CD14-positive monocyte (primary cell): ENCODE measurements at regions not wholly inside any gene's neighbourhood (a gene's known extent, or its start where the extent isn't known, plus 50 kb on each side); places are given as distances from the start of the nearest gene placed in this dataset.

Experiments
- DNase-seq, 3 donors: peaks; one replicate each; pipeline ENCODE4 v3.0.0-alpha.2; 2011 to 2022
- H2AFZ ChIP-seq: 2 replicates; pipeline ENCODE4 v1.6.0; 2012; ENCODE audit warnings: mild to moderate bottlenecking, low read depth, low read length, inconsistent platforms; ENCODE audit not compliant: insufficient read depth, poor library complexity, severe bottlenecking
- H3K27ac ChIP-seq, 2 donors: 1 replicate in 1 of 2; 2 replicates in 1 of 2; pipeline ENCODE4 v1.5.1; 2012 to 2013; ENCODE audit warnings: low read length in 2 of 2, control low read depth in 1 of 2, inconsistent platforms in 1 of 2, low read depth in 1 of 2, mild to moderate bottlenecking in 1 of 2
- H3K27me3 ChIP-seq, 2 donors: one replicate each; pipeline versions ENCODE4 v1.6.0 to v1.6.1; 2011 to 2013; ENCODE audit warnings: low read length in 2 of 2; ENCODE audit not compliant: control insufficient read depth in 2 of 2, insufficient read depth in 2 of 2
- H3K36me3 ChIP-seq, 2 donors: replicated peaks in 1 of 2; 1 replicate in 1 of 2; 2 replicates in 1 of 2; pipeline versions ENCODE4 v1.5.1 to v1.6.1; 2012 to 2013; ENCODE audit warnings: low read length in 2 of 2, control low read depth in 1 of 2, inconsistent platforms in 1 of 2, mild to moderate bottlenecking in 1 of 2; ENCODE audit not compliant: insufficient read depth in 2 of 2, control insufficient read depth in 1 of 2
- H3K4me1 ChIP-seq, 2 donors: 1 replicate in 1 of 2; 2 replicates in 1 of 2; pipeline versions ENCODE4 v1.5.1 to v1.6.1; 2012 to 2013; ENCODE audit warnings: low read length in 2 of 2, control low read depth in 1 of 2, inconsistent platforms in 1 of 2, mild to moderate bottlenecking in 1 of 2, moderate library complexity in 1 of 2; ENCODE audit not compliant: insufficient read depth in 2 of 2, control insufficient read depth in 1 of 2
- H3K4me2 ChIP-seq: replicated peaks from 2 replicates; pipeline ENCODE3; 2012; ENCODE audit warnings: low read length, moderate library complexity, mild to moderate bottlenecking; ENCODE audit not compliant: poor library complexity, severe bottlenecking; ENCODE audit errors: extremely low read depth
- H3K4me3 ChIP-seq, 3 experiments: fragments of 200-600 bp in 1 of 3; sonication (generic) in 1 of 3; replicated peaks in 1 of 3; 1 replicate in 2 of 3; 2 replicates in 1 of 3; pipeline ENCODE4 v1.5.1; 2011 to 2013; ENCODE audit warnings: low read length in 3 of 3, mild to moderate bottlenecking in 3 of 3, control low read depth in 2 of 3, low read depth in 2 of 3, inconsistent platforms in 1 of 3, moderate library complexity in 1 of 3
- H3K79me2 ChIP-seq: 2 replicates; pipeline ENCODE4 v1.6.0; 2012; ENCODE audit warnings: mild to moderate bottlenecking, control low read depth, inconsistent platforms, low read length, moderate library complexity; ENCODE audit not compliant: insufficient read depth
- H3K9ac ChIP-seq: 2 replicates; pipeline ENCODE4 v1.6.0; 2017; ENCODE audit warnings: low read length, mild to moderate bottlenecking; ENCODE audit not compliant: insufficient read depth, poor library complexity, severe bottlenecking
- H3K9me3 ChIP-seq, 2 donors: replicated peaks in 1 of 2; 1 replicate in 1 of 2; 2 replicates in 1 of 2; pipeline versions ENCODE4 v1.5.1 to v1.6.1; 2012 to 2013; ENCODE audit warnings: low read length in 2 of 2, control low read depth in 1 of 2; ENCODE audit not compliant: control insufficient read depth in 1 of 2, insufficient read depth in 1 of 2
- H4K20me1 ChIP-seq: 2 replicates; pipeline ENCODE4 v1.6.0; 2012; ENCODE audit warnings: mild to moderate bottlenecking, low read length, control low read depth, moderate library complexity; ENCODE audit not compliant: insufficient read depth
- H3K27ac Mint-ChIP-seq, 7 donors: one replicate each; pipeline ENCODE4 v1.8.0; 2020; ENCODE audit warnings: mild to moderate bottlenecking in 7 of 7, mixed read lengths in 7 of 7, moderate library complexity in 6 of 7, inconsistent platforms in 2 of 7
- H3K27me3 Mint-ChIP-seq, 3 donors: one replicate each; pipeline ENCODE4 v1.8.0; 2021 to 2022; ENCODE audit warnings: low read depth in 3 of 3, mild to moderate bottlenecking in 3 of 3, mixed read lengths in 3 of 3, moderate library complexity in 3 of 3, inconsistent platforms in 1 of 3
- H3K36me3 Mint-ChIP-seq, 2 donors: one replicate each; pipeline ENCODE4 v1.8.0; 2020; ENCODE audit warnings: mixed read lengths in 2 of 2, inconsistent platforms in 1 of 2, mild to moderate bottlenecking in 1 of 2
- H3K4me1 Mint-ChIP-seq: one replicate; pipeline ENCODE4 v1.8.0; 2020; ENCODE audit warnings: mild to moderate bottlenecking, mixed read lengths
- H3K4me3 Mint-ChIP-seq, 2 donors: one replicate each; pipeline ENCODE4 v1.8.0; 2020; ENCODE audit warnings: mild to moderate bottlenecking in 2 of 2, mixed read lengths in 2 of 2, moderate library complexity in 1 of 2
- H3K9me3 Mint-ChIP-seq, 7 donors: one replicate each; pipeline ENCODE4 v1.8.0; 2020 to 2022; ENCODE audit warnings: mixed read lengths in 7 of 7, mild to moderate bottlenecking in 6 of 7, moderate library complexity in 6 of 7, inconsistent platforms in 2 of 7
- WGBS: methylation state at CpG from one replicate; pipeline ENCODE4 v1.1.5; 2013; ENCODE audit warnings: missing lambda C conversion rate; ENCODE audit not compliant: insufficient coverage; 5-methylcytosine and 5-hydroxymethylcytosine counted together
- intact Hi-C, 2 donors: fragments of 100-400 bp; cut with micrococcal nuclease; formaldehyde crosslinking; loops; one replicate each; pipeline versions ENCODE4 v1.15.0 to v1.15.1; 2023
- TF ChIP-seq, protein P1 (sequence below): fragments of 200-600 bp; IDR thresholded peaks from one replicate; pipeline ENCODE4 v1.8.0; 2022; ENCODE audit warnings: antibody characterized with exemption, mild to moderate bottlenecking

DNA sequence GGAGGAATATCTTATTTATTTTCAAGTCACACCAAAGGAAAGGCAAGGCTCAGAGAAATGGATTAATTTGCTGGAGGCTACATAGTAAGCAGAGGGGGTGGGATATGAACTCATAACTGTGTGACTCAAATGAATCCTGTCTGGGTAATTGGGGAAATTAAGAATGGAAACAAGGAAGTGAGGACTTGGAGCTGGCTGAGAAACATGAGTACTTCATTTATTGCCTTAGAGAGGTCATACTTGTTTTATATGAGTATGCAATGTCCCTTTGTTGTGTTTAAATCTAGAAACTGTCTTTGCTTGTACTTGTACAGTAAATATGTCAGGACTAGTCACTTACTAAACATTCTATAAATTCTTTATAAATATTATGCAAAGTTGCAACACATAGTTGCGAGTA lies 2166.7 kb upstream of the PIK3C3 start:
- H3K27me3 ChIP-seq = no peaks in the 10 kb centered on the region
- intact Hi-C loops = loop anchor here in 1 of 2 donors (10.0 kb wide), 1 partner anchor 56 kb away; no protein-coding TSS in a partner anchor
- H3K27ac Mint-ChIP-seq = peak overlapping the region in 1 of 7 donors; percentile 26

DNA sequence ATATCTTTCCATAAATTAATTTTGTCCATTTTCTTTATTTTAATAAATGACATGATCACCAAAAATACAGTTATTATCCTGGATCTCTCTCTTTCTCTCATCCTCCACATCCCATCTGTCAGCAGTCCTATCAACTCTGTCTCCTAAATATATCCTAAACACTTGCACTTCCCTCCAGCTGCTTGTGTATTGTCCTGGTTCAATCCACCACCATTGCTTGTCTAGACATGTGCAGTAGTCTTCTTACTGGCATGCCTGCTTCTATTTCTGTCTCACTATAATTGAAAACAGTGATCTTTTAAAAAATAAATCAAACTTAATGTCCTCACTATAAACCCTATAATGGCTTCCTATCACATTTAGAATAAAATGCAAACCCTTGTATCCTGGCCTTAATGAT lies 2168.6 kb upstream of the PIK3C3 start:
- Histone ChIP-seq H2AFZ (no peak overlapping the region), H3K27me3 (no peaks in the 10 kb centered on the region), H3K9me3 (no peaks in the 10 kb centered on the region), H3K9ac (no peak overlapping the region), H3K36me3 (no peaks in the 10 kb centered on the region), H3K4me2 (no peak overlapping the region), H3K4me3 (no peak overlapping the region), H3K4me1 (no peaks in the 10 kb centered on the region), H3K79me2 (no peaks in the 10 kb centered on the region), H4K20me1 (no peaks in the 10 kb centered on the region), H3K27ac (no peak overlapping the region)
- no peaks in the 10 kb centered on the region for H3K27me3 Mint-ChIP-seq
- no peak for DNase-seq
- peaks cover 2% of the 10 kb centered on the region for H3K4me1 Mint-ChIP-seq
- no peak overlapping the region for H3K4me3 Mint-ChIP-seq
- no peak overlapping the region for H3K27ac Mint-ChIP-seq
- intact Hi-C loops = loop anchor here in 1 of 2 donors (10.0 kb wide), 1 partner anchor 58 kb away; no protein-coding TSS in a partner anchor
- TF ChIP-seq, protein P1, sequence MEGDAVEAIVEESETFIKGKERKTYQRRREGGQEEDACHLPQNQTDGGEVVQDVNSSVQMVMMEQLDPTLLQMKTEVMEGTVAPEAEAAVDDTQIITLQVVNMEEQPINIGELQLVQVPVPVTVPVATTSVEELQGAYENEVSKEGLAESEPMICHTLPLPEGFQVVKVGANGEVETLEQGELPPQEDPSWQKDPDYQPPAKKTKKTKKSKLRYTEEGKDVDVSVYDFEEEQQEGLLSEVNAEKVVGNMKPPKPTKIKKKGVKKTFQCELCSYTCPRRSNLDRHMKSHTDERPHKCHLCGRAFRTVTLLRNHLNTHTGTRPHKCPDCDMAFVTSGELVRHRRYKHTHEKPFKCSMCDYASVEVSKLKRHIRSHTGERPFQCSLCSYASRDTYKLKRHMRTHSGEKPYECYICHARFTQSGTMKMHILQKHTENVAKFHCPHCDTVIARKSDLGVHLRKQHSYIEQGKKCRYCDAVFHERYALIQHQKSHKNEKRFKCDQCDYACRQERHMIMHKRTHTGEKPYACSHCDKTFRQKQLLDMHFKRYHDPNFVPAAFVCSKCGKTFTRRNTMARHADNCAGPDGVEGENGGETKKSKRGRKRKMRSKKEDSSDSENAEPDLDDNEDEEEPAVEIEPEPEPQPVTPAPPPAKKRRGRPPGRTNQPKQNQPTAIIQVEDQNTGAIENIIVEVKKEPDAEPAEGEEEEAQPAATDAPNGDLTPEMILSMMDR = no peak
- no peaks in the 10 kb centered on the region for H3K9me3 Mint-ChIP-seq
- no peaks in the 10 kb centered on the region for H3K36me3 Mint-ChIP-seq

More for the DNA sequence above, 2166.7 kb upstream of the PIK3C3 start:
- H3K79me2 ChIP-seq = no peaks in the 10 kb centered on the region
- H3K4me3 ChIP-seq = no peak overlapping the region
- WGBS = no CpG with 5 or more reads among the region's 1 CpG
- no peaks in the 10 kb centered on the region for H3K27me3 Mint-ChIP-seq
- H3K36me3 ChIP-seq = no peaks in the 10 kb centered on the region
- H3K4me2 ChIP-seq = no peak overlapping the region
- no peak for DNase-seq
- H3K9me3 Mint-ChIP-seq = no peaks in the 10 kb centered on the region
- no peaks in the 10 kb centered on the region for H3K4me1 ChIP-seq
- peaks cover 2% of the 10 kb centered on the region for H3K4me1 Mint-ChIP-seq
- peaks cover 0 to 3% of the 10 kb centered on the region in 2 donors for H3K36me3 Mint-ChIP-seq
- H3K9me3 ChIP-seq = no peaks in the 10 kb centered on the region
- H4K20me1 ChIP-seq = no peaks in the 10 kb centered on the region
- H3K9ac ChIP-seq = no peak overlapping the region
- TF ChIP-seq, protein P1 = no peak
- H2AFZ ChIP-seq = no peak overlapping the region
- H3K27ac ChIP-seq = no peak overlapping the region
- no peak overlapping the region for H3K4me3 Mint-ChIP-seq
